Ishikawa (cell line): ENCODE measurements at regions not wholly inside any gene's neighbourhood (a gene's known extent, or its start where the extent isn't known, plus 50 kb on each side); places are given as distances from the start of the nearest gene placed in this dataset.

Experiments
- CREB1 ChIP-seq: IDR thresholded peaks from 2 replicates; pipeline ENCODE4 v1.6.1; 2012; ENCODE audit warnings: low read depth
- EGR1 ChIP-seq: IDR thresholded peaks from 2 replicates; pipeline ENCODE4 v1.6.1; 2012
- EP300 ChIP-seq: IDR thresholded peaks from 2 replicates; pipeline ENCODE4 v1.6.1; 2012; ENCODE audit warnings: borderline replicate concordance
- TAF1 ChIP-seq: IDR thresholded peaks from 2 replicates; pipeline ENCODE4 v1.6.1; 2012; ENCODE audit warnings: low read depth, mild to moderate bottlenecking
- YY1 ChIP-seq: IDR thresholded peaks from 2 replicates; pipeline ENCODE4 v1.6.1; 2012; ENCODE audit warnings: low read depth
- ZBTB7A ChIP-seq: IDR thresholded peaks from 2 replicates; pipeline ENCODE4 v1.6.1; 2012; ENCODE audit warnings: low read depth
- TF ChIP-seq, protein P1 (sequence below): IDR thresholded peaks from 2 replicates; pipeline ENCODE4 v1.6.1; 2012; ENCODE audit warnings: low read depth, mild to moderate bottlenecking
- TF ChIP-seq, protein P2 (sequence below): IDR thresholded peaks from 2 replicates; pipeline ENCODE4 v1.6.1; 2012

GRCh38 chr2:71910277-71910676, 237.4 kb downstream of the CYP26B1 start:
- no peak for TF ChIP-seq TAF1
- TF ChIP-seq EGR1 = no peak
- TF ChIP-seq, protein P1, sequence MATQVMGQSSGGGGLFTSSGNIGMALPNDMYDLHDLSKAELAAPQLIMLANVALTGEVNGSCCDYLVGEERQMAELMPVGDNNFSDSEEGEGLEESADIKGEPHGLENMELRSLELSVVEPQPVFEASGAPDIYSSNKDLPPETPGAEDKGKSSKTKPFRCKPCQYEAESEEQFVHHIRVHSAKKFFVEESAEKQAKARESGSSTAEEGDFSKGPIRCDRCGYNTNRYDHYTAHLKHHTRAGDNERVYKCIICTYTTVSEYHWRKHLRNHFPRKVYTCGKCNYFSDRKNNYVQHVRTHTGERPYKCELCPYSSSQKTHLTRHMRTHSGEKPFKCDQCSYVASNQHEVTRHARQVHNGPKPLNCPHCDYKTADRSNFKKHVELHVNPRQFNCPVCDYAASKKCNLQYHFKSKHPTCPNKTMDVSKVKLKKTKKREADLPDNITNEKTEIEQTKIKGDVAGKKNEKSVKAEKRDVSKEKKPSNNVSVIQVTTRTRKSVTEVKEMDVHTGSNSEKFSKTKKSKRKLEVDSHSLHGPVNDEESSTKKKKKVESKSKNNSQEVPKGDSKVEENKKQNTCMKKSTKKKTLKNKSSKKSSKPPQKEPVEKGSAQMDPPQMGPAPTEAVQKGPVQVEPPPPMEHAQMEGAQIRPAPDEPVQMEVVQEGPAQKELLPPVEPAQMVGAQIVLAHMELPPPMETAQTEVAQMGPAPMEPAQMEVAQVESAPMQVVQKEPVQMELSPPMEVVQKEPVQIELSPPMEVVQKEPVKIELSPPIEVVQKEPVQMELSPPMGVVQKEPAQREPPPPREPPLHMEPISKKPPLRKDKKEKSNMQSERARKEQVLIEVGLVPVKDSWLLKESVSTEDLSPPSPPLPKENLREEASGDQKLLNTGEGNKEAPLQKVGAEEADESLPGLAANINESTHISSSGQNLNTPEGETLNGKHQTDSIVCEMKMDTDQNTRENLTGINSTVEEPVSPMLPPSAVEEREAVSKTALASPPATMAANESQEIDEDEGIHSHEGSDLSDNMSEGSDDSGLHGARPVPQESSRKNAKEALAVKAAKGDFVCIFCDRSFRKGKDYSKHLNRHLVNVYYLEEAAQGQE = no peak
- TF ChIP-seq ZBTB7A = no peak
- TF ChIP-seq YY1 = no peak
- TF ChIP-seq EP300 = no peak
- TF ChIP-seq, protein P2, sequence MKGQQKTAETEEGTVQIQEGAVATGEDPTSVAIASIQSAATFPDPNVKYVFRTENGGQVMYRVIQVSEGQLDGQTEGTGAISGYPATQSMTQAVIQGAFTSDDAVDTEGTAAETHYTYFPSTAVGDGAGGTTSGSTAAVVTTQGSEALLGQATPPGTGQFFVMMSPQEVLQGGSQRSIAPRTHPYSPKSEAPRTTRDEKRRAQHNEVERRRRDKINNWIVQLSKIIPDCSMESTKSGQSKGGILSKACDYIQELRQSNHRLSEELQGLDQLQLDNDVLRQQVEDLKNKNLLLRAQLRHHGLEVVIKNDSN = no peak
- no peak for TF ChIP-seq CREB1
